H1 (cell line): ENCODE measurements at regions not wholly inside any gene's neighbourhood (a gene's known extent, or its start where the extent isn't known, plus 50 kb on each side); places are given as distances from the start of the nearest gene placed in this dataset.

Source experiments
- CTCF ChIA-PET: fragments of 300-600 bp; sonication (Branson Sonifier 250); formaldehyde crosslinking; loops from one replicate; lab custom pipeline; 2021; ENCODE audit not compliant: partially characterized antibody; lab: Charles Lee
- POLR2A ChIA-PET: fragments of 300-600 bp; sonication (Branson Sonifier 250); formaldehyde crosslinking; loops from one replicate; lab custom pipeline; 2021; ENCODE audit warnings: inconsistent platforms; ENCODE audit not compliant: partially characterized antibody; lab: Charles Lee
- DNase-seq, 2 experiments: peaks; one replicate each; pipeline versions ENCODE4 v3.0.0 to v3.0.0-alpha.2; 2010 to 2022; ENCODE audit warnings: low spot score in 2 of 2, low read depth in 1 of 2, mixed read lengths in 1 of 2
- FAIRE-seq: peaks from 2 replicates; lab custom pipeline; 2011; peaks lifted over from hg19 to GRCh38; lab: Jason Lieb, UNC
- H2AFZ ChIP-seq: 2 replicates; pipeline ENCODE4 v1.8.1; 2012; ENCODE audit warnings: low read length, inconsistent platforms
- H2AK5ac ChIP-seq: 2 replicates; pipeline ENCODE4 v1.6.1; 2013; ENCODE audit warnings: low read depth, low read length
- H2BK120ac ChIP-seq: replicated peaks from 2 replicates; pipeline ENCODE3; 2013; ENCODE audit warnings: low read depth, low read length, inconsistent platforms
- H2BK12ac ChIP-seq: 2 replicates; pipeline ENCODE4 v1.6.1; 2013; ENCODE audit warnings: low read depth, low read length
- H2BK15ac ChIP-seq: 2 replicates; pipeline ENCODE4 v1.6.1; 2013; ENCODE audit warnings: low read length
- H2BK20ac ChIP-seq: 2 replicates; pipeline ENCODE4 v1.6.1; 2013; ENCODE audit warnings: low read length
- H2BK5ac ChIP-seq: 2 replicates; pipeline ENCODE4 v1.6.1; 2013; ENCODE audit warnings: low read depth, low read length
- H3K14ac ChIP-seq: 2 replicates; pipeline ENCODE4 v1.6.1; 2013; ENCODE audit warnings: inconsistent platforms; ENCODE audit not compliant: insufficient read length
- H3K18ac ChIP-seq: 2 replicates; pipeline ENCODE4 v1.6.1; 2013; ENCODE audit warnings: low read length; ENCODE audit errors: extremely low read depth
- H3K23ac ChIP-seq: 2 replicates; pipeline ENCODE4 v1.6.1; 2013; ENCODE audit warnings: inconsistent platforms; ENCODE audit not compliant: insufficient read length
- H3K23me2 ChIP-seq: 2 replicates; pipeline ENCODE4 v1.6.1; 2013; ENCODE audit warnings: low read depth, low read length
- H3K27ac ChIP-seq: 2 replicates; pipeline ENCODE4 v1.6.1; 2011; ENCODE audit warnings: low read depth, low read length, inconsistent platforms
- H3K27me3 ChIP-seq, 4 experiments: replicated peaks in 1 of 4; 1 replicate in 1 of 4; 2 replicates in 3 of 4; pipeline versions ENCODE4 v1.6.1 to v1.8.1; 2011 to 2013; ENCODE audit warnings: low read length in 3 of 4, mild to moderate bottlenecking in 3 of 4, inconsistent platforms in 2 of 4, mixed read lengths in 2 of 4, moderate library complexity in 1 of 4; ENCODE audit not compliant: control insufficient read depth in 3 of 4, insufficient read depth in 3 of 4; ENCODE audit errors: extremely low read depth in 1 of 4
- H3K36me3 ChIP-seq, 4 experiments: 2 replicates each; pipeline versions ENCODE4 v1.6.1 to v1.8.1; 2011 to 2013; ENCODE audit warnings: mild to moderate bottlenecking in 4 of 4, low read length in 3 of 4, moderate library complexity in 2 of 4, control low read depth in 1 of 4, inconsistent platforms in 1 of 4; ENCODE audit not compliant: insufficient read depth in 4 of 4, control insufficient read depth in 2 of 4
- H3K4ac ChIP-seq: replicated peaks from 2 replicates; pipeline ENCODE3; 2013; ENCODE audit warnings: low read length, low read depth, mixed read lengths, inconsistent platforms; ENCODE audit not compliant: insufficient read length
- H3K4me1 ChIP-seq, 4 experiments: replicated peaks in 1 of 4; 1 replicate in 1 of 4; 2 replicates in 3 of 4; pipeline versions ENCODE4 v1.6.1 to v1.8.1; 2011 to 2013; ENCODE audit warnings: low read length in 3 of 4, inconsistent platforms in 2 of 4, mixed read lengths in 1 of 4; ENCODE audit not compliant: insufficient read depth in 4 of 4, control insufficient read depth in 3 of 4
- H3K4me2 ChIP-seq, 2 experiments: 2 replicates each; pipeline versions ENCODE4 v1.6.1 to v1.8.1; 2011 to 2013; ENCODE audit warnings: low read depth in 2 of 2, low read length in 2 of 2, control low read depth in 1 of 2, inconsistent platforms in 1 of 2, mild to moderate bottlenecking in 1 of 2; ENCODE audit not compliant: insufficient read depth in 1 of 2
- H3K4me3 ChIP-seq, 4 experiments: fragments of 200-600, 300-600 bp in 1 of 4; sonication (generic), shearing (Covaris generic), sonication (Bioruptor Twin) in 1 of 4; 2 replicates each; pipeline versions ENCODE4 v1.5.1 to v1.8.1; 2011 to 2016; ENCODE audit warnings: low read length in 4 of 4, low read depth in 3 of 4, control low read depth in 2 of 4, inconsistent platforms in 2 of 4, mild to moderate bottlenecking in 2 of 4, mixed read lengths in 1 of 4, moderate library complexity in 1 of 4; ENCODE audit not compliant: insufficient read depth in 2 of 4; ENCODE audit errors: extremely low read depth in 1 of 4
- H3K56ac ChIP-seq: replicated peaks from 2 replicates; pipeline ENCODE3; 2013; ENCODE audit warnings: low read depth, mild to moderate bottlenecking, mixed read lengths, low read length, inconsistent platforms; ENCODE audit not compliant: insufficient read length
- H3K79me1 ChIP-seq: 2 replicates; pipeline ENCODE4 v1.6.1; 2013; ENCODE audit warnings: low read depth, low read length, control low read depth
- H3K79me2 ChIP-seq, 2 experiments: 2 replicates each; pipeline versions ENCODE4 v1.6.1 to v1.8.1; 2012 to 2013; ENCODE audit warnings: low read length in 2 of 2, mild to moderate bottlenecking in 2 of 2, inconsistent platforms in 1 of 2; ENCODE audit not compliant: insufficient read depth in 2 of 2, control insufficient read depth in 1 of 2
- H3K9ac ChIP-seq, 4 experiments: replicated peaks in 1 of 4; 1 replicate in 1 of 4; 2 replicates in 3 of 4; pipeline versions ENCODE4 v1.6.1 to v1.8.1; 2011 to 2013; ENCODE audit warnings: low read depth in 3 of 4, low read length in 3 of 4, control low read depth in 2 of 4, mild to moderate bottlenecking in 2 of 4, moderate library complexity in 2 of 4, inconsistent platforms in 1 of 4; ENCODE audit errors: extremely low read depth in 1 of 4
- H3K9me3 ChIP-seq, 2 experiments: 2 replicates each; pipeline versions ENCODE4 v1.6.1 to v1.8.1; 2012 to 2013; ENCODE audit warnings: mild to moderate bottlenecking in 2 of 2, moderate library complexity in 2 of 2, control low read depth in 1 of 2, inconsistent platforms in 1 of 2, low read depth in 1 of 2, low read length in 1 of 2, mixed read lengths in 1 of 2; ENCODE audit not compliant: insufficient read depth in 2 of 2
- H4K20me1 ChIP-seq, 2 experiments: replicated peaks in 1 of 2; 2 replicates each; pipeline versions ENCODE3 to v1.8.1; 2011 to 2013; ENCODE audit warnings: inconsistent platforms in 2 of 2, low read length in 2 of 2, mild to moderate bottlenecking in 1 of 2; ENCODE audit not compliant: insufficient read depth in 2 of 2, control insufficient read depth in 1 of 2
- H4K5ac ChIP-seq: 2 replicates; pipeline ENCODE4 v1.6.1; 2013; ENCODE audit warnings: low read length, low read depth, mixed read lengths, inconsistent platforms; ENCODE audit not compliant: insufficient read length
- H4K8ac ChIP-seq: 2 replicates; pipeline ENCODE4 v1.8.0; 2013; ENCODE audit warnings: mild to moderate bottlenecking, moderate library complexity, low read length, inconsistent platforms; ENCODE audit not compliant: insufficient read depth; ENCODE audit errors: extremely low read depth
- H4K91ac ChIP-seq: replicated peaks from 2 replicates; pipeline ENCODE3; 2013; ENCODE audit warnings: low read length, mixed read lengths, inconsistent platforms; ENCODE audit not compliant: insufficient read length
- EP300 ChIP-seq, 2 experiments: IDR thresholded peaks; 1 replicate in 1 of 2; 2 replicates in 1 of 2; pipeline ENCODE4 v1.6.1; 2011 to 2012; ENCODE audit warnings: low read depth in 2 of 2, low read length in 2 of 2, mild to moderate bottlenecking in 2 of 2, borderline replicate concordance in 1 of 2, inconsistent platforms in 1 of 2, moderate library complexity in 1 of 2
- GABPA ChIP-seq: IDR thresholded peaks from 2 replicates; pipeline ENCODE4 v1.6.1; 2011; ENCODE audit warnings: mild to moderate bottlenecking, low read length, moderate library complexity, borderline replicate concordance; ENCODE audit not compliant: insufficient read depth
- KDM4A ChIP-seq: IDR thresholded peaks from one replicate; pipeline ENCODE4 v1.7.1; 2012; ENCODE audit warnings: low read depth, mild to moderate bottlenecking, moderate library complexity, low read length, inconsistent platforms; ENCODE audit not compliant: severe bottlenecking
- KDM5A ChIP-seq: fragments of 200-600 bp; IDR thresholded peaks from 2 replicates; pipeline ENCODE4 v1.7.1; 2012; ENCODE audit warnings: mild to moderate bottlenecking, low read length, inconsistent platforms, mixed read lengths
- POLR2AphosphoS5 ChIP-seq: IDR thresholded peaks from 2 replicates; pipeline ENCODE4 v1.6.1; 2011; ENCODE audit warnings: low read depth, low read length
- RAD21 ChIP-seq, 2 experiments: IDR thresholded peaks in 1 of 2; conservative IDR thresholded peaks in 1 of 2; 2 replicates each; pipeline ENCODE4 v1.6.1; 2011; ENCODE audit warnings: low read depth in 2 of 2, low read length in 2 of 2, improper control_type of control experiment in 1 of 2, inconsistent platforms in 1 of 2, mild to moderate bottlenecking in 1 of 2, moderate library complexity in 1 of 2
- RBBP5 ChIP-seq: IDR thresholded peaks from 2 replicates; pipeline ENCODE4 v1.7.1; 2012; ENCODE audit warnings: low read depth, mild to moderate bottlenecking, inconsistent platforms, low read length, moderate library complexity, borderline replicate concordance
- RXRA ChIP-seq: IDR thresholded peaks from 2 replicates; pipeline ENCODE4 v1.6.1; 2011; ENCODE audit warnings: low read depth, mild to moderate bottlenecking, low read length, moderate library complexity; ENCODE audit not compliant: insufficient read depth
- SP4 ChIP-seq: IDR thresholded peaks from 2 replicates; pipeline ENCODE4 v1.6.1; 2012; ENCODE audit warnings: low read length, inconsistent platforms
- SRF ChIP-seq: IDR thresholded peaks from 2 replicates; pipeline ENCODE4 v1.6.1; 2011; ENCODE audit warnings: mild to moderate bottlenecking, low read depth, low read length, moderate library complexity
- USF2 ChIP-seq: IDR thresholded peaks from 2 replicates; pipeline ENCODE4 v1.6.1; 2011; ENCODE audit warnings: low read length, improper control_type of control experiment
- WGBS, 2 experiments: shearing (Covaris generic) in 1 of 2; methylation state at CpG; one replicate each; pipeline versions ENCODE4 v1.1.6 to v1.1.7; 2013 to 2015; ENCODE audit warnings: low lambda C conversion rate in 2 of 2, mixed read lengths in 2 of 2, inconsistent platforms in 1 of 2, low coverage in 1 of 2, missing lambda C conversion rate in 1 of 2; ENCODE audit not compliant: insufficient replicate concordance in 2 of 2, insufficient coverage in 1 of 2, insufficient read length in 1 of 2; ENCODE audit errors: extremely low coverage in 1 of 2, missing lambda C conversion rate in 1 of 2; 5-methylcytosine and 5-hydroxymethylcytosine counted together

DNA sequence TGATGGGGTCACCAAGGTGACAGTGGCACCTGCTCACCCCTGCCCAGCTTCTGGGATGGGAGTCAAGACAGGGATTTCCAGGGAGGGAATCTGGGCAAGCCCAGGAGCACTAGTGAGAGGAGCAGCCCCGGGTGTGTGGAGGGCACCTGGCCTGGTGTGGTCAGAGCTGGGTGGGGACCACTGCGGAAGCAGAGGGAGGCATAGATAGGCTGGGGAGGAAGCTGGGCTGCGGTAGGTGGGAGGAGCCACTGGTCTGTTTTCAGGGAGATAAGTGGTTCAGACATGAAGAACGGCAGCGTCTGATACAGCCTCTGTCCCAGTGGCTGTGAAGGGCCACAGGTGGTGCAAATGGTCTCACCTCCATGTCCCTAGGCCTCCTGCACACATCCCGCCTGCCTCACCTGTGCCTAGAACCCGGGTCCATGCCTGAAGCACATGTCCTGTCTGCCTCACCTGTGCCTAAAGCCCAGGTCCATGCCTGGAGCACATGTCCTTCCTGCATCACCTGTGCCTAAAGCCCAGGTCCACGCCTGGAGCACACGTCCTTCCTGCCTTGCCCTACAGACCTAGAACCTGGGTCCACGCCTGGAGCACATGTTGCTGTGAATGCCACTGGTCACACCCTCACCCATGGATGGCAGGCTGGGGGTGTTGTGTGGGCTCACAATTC, 325.9 kb upstream of the AJAP1 start:
- ChIA-PET CTCF (no interaction called here), POLR2A (no interaction called here)
- Histone ChIP-seq H3K9ac (no peak overlapping the region), H3K79me1 (no peaks in the 10 kb centered on the region), H3K79me2 (no peaks in the 10 kb centered on the region), H3K4me1 (no peaks in the 10 kb centered on the region; a peak in 1 of 7 replicates), H3K27ac (no peak overlapping the region), H2BK20ac (no peak overlapping the region), H3K27me3 (no peaks in the 10 kb centered on the region), H2BK12ac (no peak overlapping the region), H3K23me2 (no peaks in the 10 kb centered on the region; the same call in 1 of the 2 replicates), H3K23ac (no peak overlapping the region), H2AK5ac (peak overlapping the region; percentile 60; the same call in 1 of the 2 replicates), H3K4me2 (no peak overlapping the region), H2BK120ac (no peak overlapping the region), H4K20me1 (no peaks in the 10 kb centered on the region), H3K18ac (no peak overlapping the region), H2AFZ (no peak overlapping the region), H3K9me3 (peaks cover 19 to 56% of the 10 kb centered on the region in 2 experiments; a peak in 3 of 4 replicates), H3K14ac (no peak overlapping the region), H4K5ac (no peak overlapping the region), H4K91ac (no peak overlapping the region), H2BK15ac (0 out of 2 replicates have a peak overlapping the region, but pooled peaks have one; percentile 46), H3K4ac (no peak overlapping the region), H3K4me3 (no peak overlapping the region), H3K36me3 (no peaks in the 10 kb centered on the region), H4K8ac (no peak overlapping the region), H2BK5ac (no peak overlapping the region), H3K56ac (no peak overlapping the region)
- DNase-seq = no peak
- FAIRE-seq = no peak
- 80% methylated on average over 9 of the region's 10 CpGs; no CpG with 5 or more reads in 1 of the 2 experiments for WGBS, 2 experiments
- TF ChIP-seq RXRA = no peak
- no peak for TF ChIP-seq USF2
- no peak for TF ChIP-seq RAD21 (IDR thresholded peaks at IDR 0.05 in 1 of 2, conservative IDR thresholded peaks at IDR 0.05 in 1 of 2; ENCODE audit: low read depth in 2 of 2, low read length in 2 of 2)
- no peak for TF ChIP-seq RBBP5
- TF ChIP-seq POLR2AphosphoS5 = no peak
- no peak for TF ChIP-seq SP4
- TF ChIP-seq SRF = no peak
- no peak for TF ChIP-seq KDM5A
- TF ChIP-seq EP300 (IDR thresholded peaks at IDR 0.05; ENCODE audit: borderline replicate concordance in 1 of 2, low read depth in 2 of 2, low read length in 2 of 2) = no peak
- no peak for TF ChIP-seq KDM4A
- no peak for TF ChIP-seq GABPA
